K562 (cell line): ENCODE measurements at regions not wholly inside any gene's neighbourhood (a gene's known extent, or its start where the extent isn't known, plus 50 kb on each side); places are given as distances from the start of the nearest gene placed in this dataset.
"Not testable (repeated sequence)": the region's sequence is repeated elsewhere in the genome, so short reads cannot be mapped to it uniquely, and the experiment has no call there.

ENCODE experiments used
- ATAC-seq: fragments of 200-7000 bp; cut with Tn5 transposase; 3 replicates; pipeline ENCODE4 v1.9.1; 2020; ENCODE audit warnings: moderate library complexity
- BruUV-seq: library from RNA; stranded (reverse); fragments of 400-500 nt; replicated peaks from 2 replicates; lab custom pipeline; 2021; lab: Mats Ljungman, UMichigan
- CTCF ChIA-PET: fragments of 300-600 bp; formaldehyde crosslinking; extraction: SDS; loops from one replicate; lab custom pipeline; 2021; ENCODE audit warnings: low intra/inter-chr PET ratio; lab: Yijun Ruan, JAX
- POLR2A ChIA-PET: fragments of 300-600, 350-650 bp; sonication (Branson Sonifier 250); formaldehyde crosslinking; extraction: SDS; loops from one replicate; lab custom pipeline; 2021; ENCODE audit warnings: antibody characterized with exemption, inconsistent platforms; lab: Yijun Ruan, JAX
- DNase-seq, 4 experiments: peaks; one replicate each; pipeline versions ENCODE4 v3.0.0 to v3.0.0-alpha.2; 2011 to 2018; ENCODE audit warnings: low spot score in 3 of 4, mixed read lengths in 3 of 4; ENCODE audit errors: extremely low read depth in 1 of 4
- FAIRE-seq: peaks from 2 replicates; lab custom pipeline; 2011; peaks lifted over from hg19 to GRCh38; lab: Jason Lieb, UNC
- H2AFZ ChIP-seq: 2 replicates; pipeline ENCODE4 v1.6.0; 2011; ENCODE audit warnings: low read depth, low read length, control low read depth, inconsistent platforms
- H3K27ac ChIP-seq: fragments of 200-600 bp; 3 replicates; pipeline ENCODE4 v1.8.0; 2011; ENCODE audit warnings: low read depth, mild to moderate bottlenecking, control low read depth, inconsistent platforms, low read length, moderate library complexity, mixed read lengths; ENCODE audit errors: extremely low read depth
- H3K27me3 ChIP-seq, 2 experiments: fragments of 300-600 bp in 1 of 2; 2 replicates in 1 of 2; 3 replicates in 1 of 2; pipeline versions ENCODE4 v1.6.0 to v1.8.0; 2011; ENCODE audit warnings: inconsistent platforms in 2 of 2, low read length in 2 of 2, mild to moderate bottlenecking in 1 of 2, mixed read lengths in 1 of 2, moderate library complexity in 1 of 2; ENCODE audit not compliant: control insufficient read depth in 2 of 2, insufficient read depth in 2 of 2
- H3K36me3 ChIP-seq: fragments of 300-600 bp; 3 replicates; pipeline ENCODE4 v1.8.0; 2011; ENCODE audit warnings: mild to moderate bottlenecking, low read length, inconsistent platforms; ENCODE audit not compliant: control insufficient read depth, insufficient read depth
- H3K4me1 ChIP-seq, 2 experiments: fragments of 200-600 bp in 1 of 2; replicated peaks in 1 of 2; 2 replicates in 1 of 2; 3 replicates in 1 of 2; pipeline versions ENCODE4 v1.5.1 to v1.8.0; 2011; ENCODE audit warnings: inconsistent platforms in 2 of 2, low read length in 2 of 2, mild to moderate bottlenecking in 1 of 2, mixed read lengths in 1 of 2, moderate library complexity in 1 of 2; ENCODE audit not compliant: control insufficient read depth in 2 of 2, insufficient read depth in 2 of 2
- H3K4me2 ChIP-seq: 2 replicates; pipeline ENCODE4 v1.6.1; 2011; ENCODE audit warnings: low read length, control low read depth, inconsistent platforms, mixed read lengths; ENCODE audit not compliant: insufficient read depth
- H3K4me3 ChIP-seq: fragments of 200-600 bp; sonication (generic), shearing (Covaris generic); 2 replicates; pipeline ENCODE4 v1.5.1; 2016; ENCODE audit warnings: control low read depth, inconsistent platforms
- H3K79me2 ChIP-seq: fragments of 200-600 bp; 3 replicates; pipeline ENCODE4 v1.8.0; 2011; ENCODE audit warnings: low read length, inconsistent platforms; ENCODE audit not compliant: control insufficient read depth, insufficient read depth
- H3K9ac ChIP-seq, 2 experiments: 2 replicates each; pipeline versions ENCODE4 v1.6.0 to v1.6.1; 2011; ENCODE audit warnings: low read depth in 2 of 2, low read length in 2 of 2, control low read depth in 1 of 2, inconsistent platforms in 1 of 2, mild to moderate bottlenecking in 1 of 2, mixed read lengths in 1 of 2; ENCODE audit not compliant: insufficient read depth in 1 of 2
- H3K9me1 ChIP-seq: one replicate; pipeline ENCODE4 v1.6.0; 2011; ENCODE audit warnings: inconsistent platforms, mild to moderate bottlenecking, low read length, moderate library complexity; ENCODE audit not compliant: control insufficient read depth, insufficient read depth
- H3K9me3 ChIP-seq: replicated peaks from 2 replicates; pipeline ENCODE4 v1.5.1; 2011; ENCODE audit warnings: low read depth, low read length, inconsistent platforms; ENCODE audit not compliant: control insufficient read depth, insufficient read depth
- H4K20me1 ChIP-seq: replicated peaks from 2 replicates; pipeline ENCODE4 v1.6.1; 2011; ENCODE audit warnings: low read length, inconsistent platforms, mixed read lengths; ENCODE audit not compliant: control insufficient read depth, insufficient read depth
- BCLAF1 ChIP-seq, 2 experiments: fragments of 450-650 bp in 1 of 2; IDR thresholded peaks; 2 replicates each; pipeline ENCODE4 v1.6.1; 2011 to 2017; ENCODE audit warnings: low read depth in 2 of 2, antibody characterized with exemption in 1 of 2, borderline replicate concordance in 1 of 2, low read length in 1 of 2, mild to moderate bottlenecking in 1 of 2, mixed read lengths in 1 of 2; ENCODE audit not compliant: control insufficient read depth in 1 of 2
- EP400 ChIP-seq: fragments of 450-650 bp; IDR thresholded peaks from 2 replicates; pipeline ENCODE4 v1.6.1; 2017; ENCODE audit warnings: antibody characterized with exemption, mild to moderate bottlenecking, moderate library complexity
- KLF1 ChIP-seq: fragments of 450-650 bp; IDR thresholded peaks from 2 replicates; pipeline ENCODE4 v1.6.1; 2016; ENCODE audit warnings: missing genetic modification characterization, missing compliant biosample characterization
- MTA1 ChIP-seq: fragments of 450-650 bp; IDR thresholded peaks from 2 replicates; pipeline ENCODE4 v1.6.1; 2017; ENCODE audit warnings: borderline replicate concordance
- MYNN ChIP-seq, 2 experiments: sonication (generic); formaldehyde crosslinking in 1 of 2; IDR thresholded peaks; 2 replicates each; pipeline versions ENCODE4 v1.5.0 to v1.6.1; 2016 to 2020; ENCODE audit warnings: antibody characterized with exemption in 1 of 2, missing genetic modification reagents in 1 of 2
- NFIC ChIP-seq: fragments of 450-650 bp; IDR thresholded peaks from 2 replicates; pipeline ENCODE4 v1.6.1; 2017; ENCODE audit warnings: mild to moderate bottlenecking, inconsistent platforms
- PYGO2 ChIP-seq: fragments of 450-650 bp; IDR thresholded peaks from 2 replicates; pipeline ENCODE4 v1.6.1; 2016; ENCODE audit warnings: mild to moderate bottlenecking, missing genetic modification characterization, moderate library complexity, missing compliant biosample characterization
- WGBS: fragments of 100-300 bp; shearing (Covaris generic); methylation state at CpG from one replicate; pipeline ENCODE4 v1.1.6; 2016; ENCODE audit warnings: low coverage, mixed read lengths; ENCODE audit not compliant: insufficient coverage; ENCODE audit errors: missing lambda C conversion rate; 5-methylcytosine and 5-hydroxymethylcytosine counted together
- in situ Hi-C: fragments of 300-500 bp; cut with MboI; formaldehyde crosslinking; loops from 4 replicates; pipeline ENCODE4 v1.15.0; 2018; ENCODE audit warnings: inconsistent platforms, mixed read lengths
- intact Hi-C: fragments of 100-400 bp; cut with micrococcal nuclease; formaldehyde crosslinking; loops from 2 replicates; pipeline ENCODE4 v1.14.2; 2022
- TF ChIP-seq, protein P1 (sequence below): sonication (generic); formaldehyde crosslinking; IDR thresholded peaks from 2 replicates; pipeline ENCODE4 v1.8.1; 2023; ENCODE audit warnings: mild to moderate bottlenecking, missing genetic modification reagents
- TF ChIP-seq, protein P2 (sequence below): fragments of 250-450 bp; sonication (Bioruptor Pico); IDR thresholded peaks from 2 replicates; pipeline ENCODE4 v1.4.0; 2020

GRCh38 chr15:79505956-79506355 lies 73.8 kb downstream of the MINAR1 start (continued):
- TF ChIP-seq, protein P1, sequence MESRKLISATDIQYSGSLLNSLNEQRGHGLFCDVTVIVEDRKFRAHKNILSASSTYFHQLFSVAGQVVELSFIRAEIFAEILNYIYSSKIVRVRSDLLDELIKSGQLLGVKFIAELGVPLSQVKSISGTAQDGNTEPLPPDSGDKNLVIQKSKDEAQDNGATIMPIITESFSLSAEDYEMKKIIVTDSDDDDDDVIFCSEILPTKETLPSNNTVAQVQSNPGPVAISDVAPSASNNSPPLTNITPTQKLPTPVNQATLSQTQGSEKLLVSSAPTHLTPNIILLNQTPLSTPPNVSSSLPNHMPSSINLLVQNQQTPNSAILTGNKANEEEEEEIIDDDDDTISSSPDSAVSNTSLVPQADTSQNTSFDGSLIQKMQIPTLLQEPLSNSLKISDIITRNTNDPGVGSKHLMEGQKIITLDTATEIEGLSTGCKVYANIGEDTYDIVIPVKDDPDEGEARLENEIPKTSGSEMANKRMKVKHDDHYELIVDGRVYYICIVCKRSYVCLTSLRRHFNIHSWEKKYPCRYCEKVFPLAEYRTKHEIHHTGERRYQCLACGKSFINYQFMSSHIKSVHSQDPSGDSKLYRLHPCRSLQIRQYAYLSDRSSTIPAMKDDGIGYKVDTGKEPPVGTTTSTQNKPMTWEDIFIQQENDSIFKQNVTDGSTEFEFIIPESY: no peak
- TF ChIP-seq KLF1 (tag) (no peak), MYNN (IDR thresholded peaks at IDR 0.05) (no peak), MYNN (CRISPR knock-in tag; IDR thresholded peaks at IDR 0.05) (no peak), PYGO2 (tag) (no peak), BCLAF1 (IDR thresholded peaks at IDR 0.05; ENCODE audit: borderline replicate concordance in 1 of 2, control insufficient read depth in 1 of 2, low read depth in 2 of 2, low read length in 1 of 2) (no peak), MTA1 (no peak), NFIC (no peak), EP400 (no peak)
- TF ChIP-seq, protein P2, sequence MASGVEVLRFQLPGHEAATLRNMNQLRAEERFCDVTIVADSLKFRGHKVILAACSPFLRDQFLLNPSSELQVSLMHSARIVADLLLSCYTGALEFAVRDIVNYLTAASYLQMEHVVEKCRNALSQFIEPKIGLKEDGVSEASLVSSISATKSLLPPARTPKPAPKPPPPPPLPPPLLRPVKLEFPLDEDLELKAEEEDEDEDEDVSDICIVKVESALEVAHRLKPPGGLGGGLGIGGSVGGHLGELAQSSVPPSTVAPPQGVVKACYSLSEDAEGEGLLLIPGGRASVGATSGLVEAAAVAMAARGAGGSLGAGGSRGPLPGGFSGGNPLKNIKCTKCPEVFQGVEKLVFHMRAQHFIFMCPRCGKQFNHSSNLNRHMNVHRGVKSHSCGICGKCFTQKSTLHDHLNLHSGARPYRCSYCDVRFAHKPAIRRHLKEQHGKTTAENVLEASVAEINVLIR (CRISPR knock-in tag): no peak

GRCh38 chr15:79512844-79513243 lies 80.7 kb downstream of the MINAR1 start:
- H3K9me1 ChIP-seq, H4K20me1 ChIP-seq, in situ Hi-C loops, H3K9me3 ChIP-seq, DNase-seq, H3K27me3 ChIP-seq, H3K27ac ChIP-seq, POLR2A ChIA-PET, ATAC-seq, FAIRE-seq, intact Hi-C loops, H3K4me2 ChIP-seq, BruUV-seq, H3K4me3 ChIP-seq, H2AFZ ChIP-seq, H3K9ac ChIP-seq, CTCF ChIA-PET, H3K4me1 ChIP-seq, H3K36me3 ChIP-seq, H3K79me2 ChIP-seq: not testable (repeated sequence)
- 3% methylated on average over 2 of the region's 3 CpGs for WGBS
